Gastrocnemius medialis (tissue), 4 donors: ENCODE measurements at regions not wholly inside any gene's neighbourhood (a gene's known extent, or its start where the extent isn't known, plus 50 kb on each side); places are given as distances from the start of the nearest gene placed in this dataset.

Experiments
- CTCF ChIP-seq, 5 experiments: fragments of 450-650 bp in 3 of 5; fragments of 200-600 bp in 2 of 5; sonication (generic) in 2 of 5; IDR thresholded peaks in 4 of 5; conservative IDR thresholded peaks in 1 of 5; 1 replicate in 4 of 5; 2 replicates in 1 of 5; pipeline ENCODE4 v1.5.1; 2016 to 2019; ENCODE audit warnings: antibody characterized with exemption in 5 of 5, mild to moderate bottlenecking in 3 of 5, moderate library complexity in 3 of 5
- POLR2A ChIP-seq, 2 donors: fragments of 450-650 bp; IDR thresholded peaks; one replicate each; pipeline ENCODE4 v1.6.1; 2017; ENCODE audit warnings: antibody characterized with exemption in 2 of 2, mild to moderate bottlenecking in 2 of 2, moderate library complexity in 2 of 2

- TF ChIP-seq CTCF (IDR thresholded peaks at IDR 0.05 in 4 of 5, conservative IDR thresholded peaks at IDR 0.05 in 1 of 5), result no peak
- TF ChIP-seq POLR2A (IDR thresholded peaks at IDR 0.05), result no peak
Measured at GRCh38 chr4:115374621-115375020, 261.2 kb upstream of the NDST4 start.
